ENCODE measurements at regions not wholly inside any gene's neighbourhood (a gene's known extent, or its start where the extent isn't known, plus 50 kb on each side); places are given as distances from the start of the nearest gene placed in this dataset.
"Not testable (repeated sequence)": the region's sequence is repeated elsewhere in the genome, so short reads cannot be mapped to it uniquely, and the experiment has no call there.

DNA sequence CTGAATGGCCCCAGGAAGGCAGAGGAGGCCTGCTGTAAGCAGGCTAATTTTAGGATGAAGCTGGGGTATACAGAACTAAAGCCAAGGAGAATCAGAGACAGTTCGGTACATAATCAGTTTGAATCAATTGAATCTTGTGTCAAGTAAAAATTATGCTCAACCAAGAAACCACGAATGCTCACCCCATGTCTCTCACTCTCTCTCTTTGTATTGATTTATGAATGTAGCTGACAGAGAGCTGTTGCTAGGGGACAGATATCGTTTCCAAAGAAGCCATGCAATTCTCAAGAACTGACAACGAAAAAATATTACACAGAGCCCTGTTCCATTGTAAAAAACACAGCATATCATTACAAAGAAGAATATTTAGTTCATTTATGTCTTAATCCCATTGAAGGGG, 151.1 kb upstream of the PKP2 start:
- no peak for DNase-seq (ENCODE audit: low read depth in 4 of 4, low spot score in 3 of 4)

- no peak for DNase-seq (ENCODE audit: low read depth in 4 of 4, low spot score in 3 of 4)
Observed at GRCh38 chr12:33044447-33044846, 147.9 kb upstream of the PKP2 start.

- DNase-seq (ENCODE audit: low read depth in 4 of 4, low spot score in 3 of 4) = no peak
Observed at GRCh38 chr12:33041562-33041961, 145.0 kb upstream of the PKP2 start.

GRCh38 chr12:33033999-33034398, 137.4 kb upstream of the PKP2 start:
- DNase-seq (ENCODE audit: low read depth in 4 of 4, low spot score in 3 of 4) = not testable (repeated sequence)

DNA sequence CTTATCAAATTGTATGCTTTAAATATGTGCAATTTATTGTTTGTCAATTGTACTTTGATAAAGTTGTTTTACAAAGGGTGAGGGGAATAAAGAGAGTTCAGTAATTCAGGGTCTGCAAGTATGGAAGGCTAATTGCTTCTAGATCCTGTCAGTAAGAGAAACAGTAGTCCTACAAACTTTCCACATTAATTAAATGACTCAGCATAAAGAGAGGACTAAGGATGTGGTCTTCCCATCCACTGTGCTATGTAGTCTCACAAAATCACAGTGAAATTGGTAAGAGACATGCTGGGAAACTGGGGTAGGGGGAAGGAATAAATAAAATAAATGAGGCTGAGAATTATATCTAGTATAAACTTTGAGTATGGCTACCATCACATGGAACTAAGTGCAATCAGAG, 130.2 kb upstream of the PKP2 start:
- DNase-seq (ENCODE audit: low read depth in 4 of 4, low spot score in 3 of 4) = no peak

GRCh38 chr12:33022724-33023123, 126.1 kb upstream of the PKP2 start:
- not testable (repeated sequence) for DNase-seq (ENCODE audit: low read depth in 4 of 4, low spot score in 3 of 4)

- not testable (repeated sequence) for DNase-seq (ENCODE audit: low read depth in 4 of 4, low spot score in 3 of 4)
Observed at GRCh38 chr12:33017029-33017428, 120.5 kb upstream of the PKP2 start.

GRCh38 chr12:33012226-33012625, 115.6 kb upstream of the PKP2 start:
- DNase-seq (ENCODE audit: low read depth in 4 of 4, low spot score in 3 of 4) = no peak

- DNase-seq (ENCODE audit: low read depth in 4 of 4, low spot score in 3 of 4) = no peak
Observed at GRCh38 chr12:33006106-33006505, 109.5 kb upstream of the PKP2 start.

DNA sequence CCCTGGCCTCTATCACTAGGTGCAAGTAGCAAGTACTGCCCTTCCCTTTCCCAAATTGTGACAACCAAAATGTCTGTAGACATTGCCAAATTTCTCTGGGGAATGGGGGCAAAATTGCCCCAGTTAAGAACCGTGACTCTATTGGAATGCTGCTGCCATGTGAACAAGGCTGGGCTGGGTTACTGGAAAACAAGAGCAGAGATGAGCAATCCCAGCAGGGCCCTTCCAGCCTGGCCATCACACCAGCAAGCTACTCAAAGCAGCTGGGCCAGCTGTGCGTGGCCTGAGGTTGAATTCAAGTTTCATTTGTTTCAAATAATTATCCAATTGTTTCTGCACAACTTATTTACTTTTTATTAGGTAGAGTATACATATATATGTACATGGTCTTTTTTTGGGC, 103.4 kb upstream of the PKP2 start:
- no peak for DNase-seq (ENCODE audit: low read depth in 4 of 4, low spot score in 3 of 4)

DNA sequence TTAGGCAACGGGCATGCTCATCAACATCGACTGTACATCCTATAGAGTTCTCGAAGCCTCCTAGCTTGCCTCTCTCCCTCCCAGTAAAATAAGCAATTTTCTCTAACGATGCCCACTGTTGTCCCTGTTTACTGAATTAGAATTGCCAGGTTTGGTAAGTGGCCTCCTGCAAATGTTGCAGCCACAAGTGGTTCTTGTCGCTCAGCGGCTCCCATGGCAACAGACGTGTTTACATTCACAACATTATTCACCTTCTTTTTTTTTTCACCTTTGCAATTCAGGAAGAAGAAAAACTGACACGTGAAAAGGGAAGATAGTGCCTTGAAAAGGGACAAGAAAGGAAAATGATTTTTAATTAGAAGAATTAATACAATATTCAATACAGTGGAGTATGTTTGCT, 100.9 kb upstream of the PKP2 start:
- no peak for DNase-seq (ENCODE audit: low read depth in 4 of 4, low spot score in 3 of 4)

- no peak for DNase-seq (ENCODE audit: low read depth in 4 of 4, low spot score in 3 of 4)
Observed at GRCh38 chr12:32995623-32996022, 99.0 kb upstream of the PKP2 start.

GRCh38 chr12:32993404-32993803, 96.8 kb upstream of the PKP2 start:
- DNase-seq (ENCODE audit: low read depth in 4 of 4, low spot score in 3 of 4) = no peak

DNA sequence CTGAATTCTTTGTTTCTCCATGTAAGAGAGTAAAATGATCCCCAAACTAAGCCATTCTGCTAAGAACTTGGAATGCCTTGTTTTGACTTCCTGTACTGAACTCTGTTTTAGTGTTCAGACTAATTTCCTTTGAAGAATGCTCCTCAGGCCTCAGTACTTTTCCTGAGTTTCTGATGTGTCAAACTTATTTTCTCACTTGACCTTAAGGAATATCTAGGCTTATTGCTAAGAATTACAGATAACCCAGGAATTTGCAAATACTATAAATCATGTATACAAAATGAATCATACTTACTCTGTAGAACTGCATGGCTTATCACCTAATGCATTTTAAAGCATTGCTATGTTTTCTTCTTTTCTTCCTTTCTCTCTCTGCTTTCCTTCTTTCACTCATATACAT, 93.1 kb upstream of the PKP2 start:
- DNase-seq (ENCODE audit: low read depth in 4 of 4, low spot score in 3 of 4) = no peak

- peak in 2 of 4 donors; percentile 6 to 14 for DNase-seq (ENCODE audit: low read depth in 4 of 4, low spot score in 3 of 4)
Observed at GRCh38 chr12:32988982-32989381, 92.4 kb upstream of the PKP2 start.

DNA sequence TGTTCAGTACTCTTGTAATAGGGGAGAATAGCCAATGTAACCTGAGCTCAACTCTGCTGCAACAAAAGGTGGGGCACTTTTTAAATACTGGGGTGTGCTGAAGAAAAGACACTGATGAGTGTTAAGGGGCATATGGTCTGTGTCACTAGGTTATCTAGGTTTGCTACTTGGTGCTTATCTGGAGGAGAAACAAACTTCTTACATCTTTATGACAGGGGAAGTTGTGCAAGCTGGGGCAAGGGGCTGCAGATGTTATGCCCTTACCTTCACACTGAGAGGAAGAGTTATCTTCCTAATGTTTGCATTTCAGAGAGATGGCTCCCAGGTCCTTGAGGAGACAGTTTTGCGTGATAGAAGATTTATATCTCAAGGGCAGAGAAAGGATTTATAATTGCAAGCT, 90.9 kb upstream of the PKP2 start:
- no peak for DNase-seq (ENCODE audit: low read depth in 4 of 4, low spot score in 3 of 4)

DNA sequence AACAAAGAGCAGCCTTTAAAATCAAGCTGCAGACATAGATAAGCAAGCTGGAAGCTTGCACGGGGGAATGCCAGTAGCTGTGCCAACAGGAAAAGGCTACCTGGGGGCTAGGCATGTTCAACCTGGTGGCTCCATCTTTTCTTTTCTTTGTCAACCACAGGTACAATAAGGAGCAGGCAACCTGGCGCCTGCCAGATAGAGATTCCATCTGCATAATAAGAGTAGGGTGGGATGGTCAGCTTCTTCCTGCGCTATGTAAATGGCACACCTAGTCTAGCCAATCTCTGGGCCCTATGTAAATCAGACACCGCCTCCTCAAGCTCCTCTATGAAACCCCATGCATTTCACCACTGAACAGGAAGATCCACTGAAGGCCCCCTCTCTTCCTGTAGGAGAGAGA, 87.4 kb upstream of the PKP2 start:
- no peak for DNase-seq (ENCODE audit: low read depth in 4 of 4, low spot score in 3 of 4)

DNA sequence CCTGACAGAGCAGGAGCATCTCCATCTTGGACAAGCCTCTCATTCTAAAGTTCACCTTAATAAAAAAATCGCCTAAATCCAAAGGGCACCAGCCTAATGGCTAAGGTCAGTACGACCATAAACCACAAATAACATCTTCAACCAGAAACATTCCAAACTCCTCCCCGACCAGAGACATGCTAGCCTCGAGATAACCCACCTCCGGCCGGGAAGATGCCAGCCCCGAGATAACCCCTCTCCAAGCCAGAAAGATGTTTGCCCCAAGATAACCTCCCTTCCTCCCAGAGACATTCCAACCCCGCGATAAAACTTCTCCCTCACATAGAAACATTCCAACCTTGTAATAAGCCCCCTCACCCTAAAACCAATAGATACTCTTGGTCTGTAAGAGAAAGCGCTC, 86.8 kb upstream of the PKP2 start:
- DNase-seq (ENCODE audit: low read depth in 4 of 4, low spot score in 3 of 4) = no peak

DNA sequence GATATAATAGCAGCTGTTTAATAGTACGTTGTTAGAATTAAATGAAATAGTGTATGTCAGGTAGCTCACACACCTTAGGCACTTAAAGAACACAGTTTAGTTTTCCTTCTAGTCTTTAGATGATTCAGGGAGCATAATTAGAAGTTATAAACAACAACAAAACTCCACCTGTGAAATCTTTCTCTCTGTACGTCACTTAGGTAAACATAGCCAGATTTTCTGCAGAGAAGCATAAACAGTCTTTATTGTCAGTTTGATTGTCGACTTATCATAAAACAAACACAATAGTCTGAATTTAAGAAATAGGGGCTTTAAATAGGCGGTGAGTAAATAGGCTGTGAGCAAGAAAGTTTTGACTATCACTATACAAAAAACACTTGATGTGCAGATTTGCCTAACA, 84.6 kb upstream of the PKP2 start:
- no peak for DNase-seq (ENCODE audit: low read depth in 4 of 4, low spot score in 3 of 4)

GRCh38 chr12:32975122-32975521, 78.5 kb upstream of the PKP2 start:
- no peak for DNase-seq (ENCODE audit: low read depth in 4 of 4, low spot score in 3 of 4)

DNA sequence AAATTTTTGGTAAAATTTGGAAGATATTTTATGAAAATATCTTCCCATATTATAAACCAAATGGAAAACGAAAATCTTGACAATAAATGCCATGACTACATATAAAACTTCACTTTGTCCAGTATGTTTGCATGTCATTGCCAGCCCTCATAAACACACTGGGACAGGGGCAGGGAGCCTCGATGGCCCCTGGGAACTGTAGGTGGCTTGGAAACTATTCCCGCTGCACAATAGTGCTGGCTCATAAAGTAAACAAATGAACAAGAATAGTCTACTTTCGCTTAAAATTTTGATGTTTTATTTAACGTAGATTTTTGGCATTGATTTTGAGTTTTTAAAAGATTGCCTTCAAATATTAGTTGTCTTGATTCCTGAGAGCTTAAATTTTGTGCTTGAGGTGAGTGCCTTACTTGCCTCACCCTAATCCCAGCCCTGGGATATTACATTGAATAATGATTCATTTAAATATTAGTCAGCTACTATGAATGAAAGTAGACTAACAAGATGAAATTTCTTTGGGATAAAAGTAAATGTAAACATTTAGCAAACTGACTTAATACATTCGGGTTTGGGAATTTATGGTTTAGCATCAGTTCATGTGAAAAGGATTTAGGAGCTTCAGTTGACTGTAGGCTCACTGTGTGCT, 74.0 kb upstream of the PKP2 start:
- DNase-seq (ENCODE audit: low read depth in 4 of 4, low spot score in 3 of 4) = no peak

- DNase-seq (ENCODE audit: low read depth in 4 of 4, low spot score in 3 of 4) = no peak
Observed at GRCh38 chr12:32964981-32965585, 68.5 kb upstream of the PKP2 start.

DNA sequence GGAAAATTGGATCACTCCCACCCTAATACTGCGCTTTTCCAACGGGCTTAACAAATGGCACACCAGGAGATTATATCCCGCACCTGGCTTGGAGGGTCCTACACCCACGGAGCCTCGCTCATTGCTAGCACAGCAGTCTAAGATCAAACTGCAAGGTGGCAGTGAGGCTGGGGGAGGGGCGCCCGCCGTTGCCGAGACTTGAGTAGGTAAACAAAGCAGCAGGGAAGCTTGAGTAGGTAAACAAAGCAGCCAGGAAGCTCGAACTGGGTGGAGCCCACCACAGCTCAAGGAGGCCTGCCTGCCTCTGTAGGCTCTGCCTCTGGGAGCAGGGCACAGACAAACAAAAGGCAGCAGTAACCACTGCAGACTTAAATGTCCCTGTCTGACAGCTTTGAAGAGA, 59.8 kb upstream of the PKP2 start:
- not testable (repeated sequence) for DNase-seq (ENCODE audit: low read depth in 4 of 4, low spot score in 3 of 4)

All from left renal pelvis (tissue), 4 donors.